ENCODE measurements at regions not wholly inside any gene's neighbourhood (a gene's known extent, or its start where the extent isn't known, plus 50 kb on each side); places are given as distances from the start of the nearest gene placed in this dataset.

DNA sequence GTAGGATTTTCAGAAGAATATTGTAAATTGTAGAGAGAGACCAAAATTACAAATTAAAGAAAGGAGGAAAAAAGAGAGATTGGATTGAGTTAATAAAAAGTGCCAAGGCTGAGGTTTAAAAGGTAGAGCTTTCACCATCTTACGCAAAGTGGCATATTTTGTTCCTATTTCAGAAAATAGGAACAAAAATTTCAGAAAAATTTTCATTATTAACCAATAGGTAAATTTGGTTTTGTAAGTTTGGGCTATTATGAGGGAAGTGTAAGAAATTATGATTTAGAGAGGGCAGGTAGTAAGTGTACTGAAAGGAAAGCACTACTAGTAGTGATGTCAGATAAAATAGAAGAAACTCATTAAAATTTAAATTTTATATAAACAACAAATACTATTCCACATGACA is 479.7 kb downstream of the ACTRT1 start:
- TF ChIP-seq, protein P1, sequence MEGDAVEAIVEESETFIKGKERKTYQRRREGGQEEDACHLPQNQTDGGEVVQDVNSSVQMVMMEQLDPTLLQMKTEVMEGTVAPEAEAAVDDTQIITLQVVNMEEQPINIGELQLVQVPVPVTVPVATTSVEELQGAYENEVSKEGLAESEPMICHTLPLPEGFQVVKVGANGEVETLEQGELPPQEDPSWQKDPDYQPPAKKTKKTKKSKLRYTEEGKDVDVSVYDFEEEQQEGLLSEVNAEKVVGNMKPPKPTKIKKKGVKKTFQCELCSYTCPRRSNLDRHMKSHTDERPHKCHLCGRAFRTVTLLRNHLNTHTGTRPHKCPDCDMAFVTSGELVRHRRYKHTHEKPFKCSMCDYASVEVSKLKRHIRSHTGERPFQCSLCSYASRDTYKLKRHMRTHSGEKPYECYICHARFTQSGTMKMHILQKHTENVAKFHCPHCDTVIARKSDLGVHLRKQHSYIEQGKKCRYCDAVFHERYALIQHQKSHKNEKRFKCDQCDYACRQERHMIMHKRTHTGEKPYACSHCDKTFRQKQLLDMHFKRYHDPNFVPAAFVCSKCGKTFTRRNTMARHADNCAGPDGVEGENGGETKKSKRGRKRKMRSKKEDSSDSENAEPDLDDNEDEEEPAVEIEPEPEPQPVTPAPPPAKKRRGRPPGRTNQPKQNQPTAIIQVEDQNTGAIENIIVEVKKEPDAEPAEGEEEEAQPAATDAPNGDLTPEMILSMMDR (conservative IDR thresholded peaks at IDR 0.05), result no peak
- no peak for TF ChIP-seq EZH2 (IDR thresholded peaks at IDR 0.05; ENCODE audit: low read depth)
